Spleen (tissue), 11 donors: ENCODE measurements at regions not wholly inside any gene's neighbourhood (a gene's known extent, or its start where the extent isn't known, plus 50 kb on each side); places are given as distances from the start of the nearest gene placed in this dataset.

Experiments
- DNase-seq: peaks from one replicate; pipeline ENCODE4 v3.0.0-alpha.2; 2020
- H3K27ac ChIP-seq, 8 donors: fragments of 200-600 bp; sonication (generic) in 7 of 8; 1 replicate in 4 of 8; 2 replicates in 4 of 8; pipeline versions ENCODE4 v1.5.0 to v1.8.0; 2016 to 2021; ENCODE audit warnings: inconsistent platforms in 4 of 8, mild to moderate bottlenecking in 4 of 8, moderate library complexity in 1 of 8
- H3K27me3 ChIP-seq, 7 donors: fragments of 200-600 bp; sonication (generic) in 6 of 7; replicated peaks in 1 of 7; 1 replicate in 4 of 7; 2 replicates in 3 of 7; pipeline versions ENCODE4 v1.5.0 to v1.8.0; 2016 to 2021; ENCODE audit warnings: inconsistent platforms in 3 of 7, mild to moderate bottlenecking in 1 of 7
- H3K36me3 ChIP-seq, 6 donors: fragments of 200-600 bp; sonication (generic) in 5 of 6; 1 replicate in 4 of 6; 2 replicates in 2 of 6; pipeline versions ENCODE4 v1.5.0 to v1.8.0; 2016 to 2021; ENCODE audit warnings: inconsistent platforms in 2 of 6
- H3K4me1 ChIP-seq, 6 donors: fragments of 200-600 bp; sonication (generic) in 5 of 6; 1 replicate in 3 of 6; 2 replicates in 3 of 6; pipeline versions ENCODE4 v1.5.0 to v1.8.0; 2016 to 2021; ENCODE audit warnings: inconsistent platforms in 3 of 6
- H3K4me3 ChIP-seq, 8 donors: fragments of 200-600 bp; sonication (generic) in 7 of 8; 1 replicate in 4 of 8; 2 replicates in 4 of 8; pipeline versions ENCODE4 v1.5.0 to v1.8.0; 2016 to 2021; ENCODE audit warnings: inconsistent platforms in 4 of 8, mild to moderate bottlenecking in 4 of 8, moderate library complexity in 2 of 8
- H3K9me3 ChIP-seq, 8 donors: fragments of 200-600 bp; sonication (generic) in 7 of 8; 1 replicate in 4 of 8; 2 replicates in 4 of 8; pipeline versions ENCODE4 v1.5.0 to v1.8.0; 2016 to 2021; ENCODE audit warnings: inconsistent platforms in 4 of 8
- POLR2A ChIP-seq, 3 donors: fragments of 450-650 bp; IDR thresholded peaks; one replicate each; pipeline ENCODE4 v1.5.1; 2017; ENCODE audit warnings: antibody characterized with exemption in 3 of 3, mild to moderate bottlenecking in 1 of 3
- POLR2AphosphoS5 ChIP-seq, 3 donors: sonication (generic); formaldehyde crosslinking; IDR thresholded peaks; one replicate each; pipeline ENCODE4 v1.5.1; 2017; ENCODE audit warnings: antibody characterized with exemption in 3 of 3
- WGBS, 5 donors: extraction: QIAGEN DNeasy Blood & Tissue Kit in 3 of 5; methylation state at CpG; one replicate each; pipeline versions ENCODE4 v1.1.5 to v1.1.7; 2013 to 2018; 5-methylcytosine and 5-hydroxymethylcytosine counted together
- intact Hi-C: fragments of 100-400 bp; cut with DNase I; formaldehyde crosslinking; loops from one replicate; pipeline ENCODE4 v1.15.0; 2023; ENCODE audit warnings: low total_unique reads
- small RNA-seq, 4 donors: library from RNA; depleted of rRNA; stranded (forward); fragments of <200 nt; gene quantifications; one replicate each; pipeline ENCODE3, GENCODE V24; 2016
- TF ChIP-seq, protein P1 (sequence below), 11 experiments: fragments of 200-600 bp in 7 of 11; fragments of 450-650 bp in 4 of 11; sonication (generic) in 4 of 11; IDR thresholded peaks in 8 of 11; conservative IDR thresholded peaks in 3 of 11; 1 replicate in 7 of 11; 2 replicates in 4 of 11; pipeline versions ENCODE4 v1.4.0 to v1.8.0; 2016 to 2021; ENCODE audit warnings: antibody characterized with exemption in 11 of 11, inconsistent platforms in 4 of 11, mild to moderate bottlenecking in 1 of 11
- donor health status: healthy with polysubstance abuse.
- donor health status: DM: no; HTN: no; CAD: no; lungs with moderate emphysema.
- donor health status: DM: no; HTN: no; CAD: no.
- donor health status: Bipolar disorder and iron deficiency.
- donor health status: healthy.
- donor health status: DM: no; HTN: no; CAD: no.
- donor health status: DM: yes; HTN: yes; CAD: no.

DNA sequence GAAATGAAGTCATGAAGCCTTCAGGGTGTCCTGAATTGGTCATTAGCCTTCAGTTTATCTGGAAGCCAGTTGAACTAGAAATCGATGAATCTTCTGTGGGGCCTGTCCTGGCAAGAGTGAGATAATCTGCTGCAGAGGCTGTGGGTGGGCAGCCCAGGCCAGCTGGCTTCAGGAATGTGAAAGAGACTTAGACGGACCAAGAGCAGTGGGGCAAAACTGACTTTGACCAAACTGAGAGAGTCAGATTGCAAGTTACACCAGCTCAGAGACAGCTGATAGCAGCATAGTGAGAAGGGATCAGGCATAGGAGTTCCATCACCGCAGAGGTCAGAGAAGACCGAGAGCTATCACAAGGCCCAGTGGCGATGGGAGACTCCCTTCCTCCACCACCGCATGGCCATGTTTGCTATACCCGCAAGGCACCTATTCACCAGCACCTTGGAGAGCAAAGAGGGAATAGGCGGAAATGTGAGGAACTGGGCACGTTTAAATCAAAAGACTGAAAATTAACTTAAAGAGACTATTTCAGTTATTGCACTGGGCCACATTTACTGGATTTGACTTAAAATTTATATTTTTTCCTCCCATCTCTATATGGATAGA lies 50.0 kb upstream of the GLIS3 start:
- H3K9me3 ChIP-seq: no peaks in the 10 kb centered on the region
- 84 to 94% (median 90%) methylated on average over 9 of the region's 9 CpGs for WGBS, 5 donors
- no peak overlapping the region for H3K27ac ChIP-seq
- DNase-seq: no peak
- TF ChIP-seq POLR2A (IDR thresholded peaks at IDR 0.05) (no peak), POLR2AphosphoS5 (IDR thresholded peaks at IDR 0.05) (no peak)
- TF ChIP-seq, protein P1, sequence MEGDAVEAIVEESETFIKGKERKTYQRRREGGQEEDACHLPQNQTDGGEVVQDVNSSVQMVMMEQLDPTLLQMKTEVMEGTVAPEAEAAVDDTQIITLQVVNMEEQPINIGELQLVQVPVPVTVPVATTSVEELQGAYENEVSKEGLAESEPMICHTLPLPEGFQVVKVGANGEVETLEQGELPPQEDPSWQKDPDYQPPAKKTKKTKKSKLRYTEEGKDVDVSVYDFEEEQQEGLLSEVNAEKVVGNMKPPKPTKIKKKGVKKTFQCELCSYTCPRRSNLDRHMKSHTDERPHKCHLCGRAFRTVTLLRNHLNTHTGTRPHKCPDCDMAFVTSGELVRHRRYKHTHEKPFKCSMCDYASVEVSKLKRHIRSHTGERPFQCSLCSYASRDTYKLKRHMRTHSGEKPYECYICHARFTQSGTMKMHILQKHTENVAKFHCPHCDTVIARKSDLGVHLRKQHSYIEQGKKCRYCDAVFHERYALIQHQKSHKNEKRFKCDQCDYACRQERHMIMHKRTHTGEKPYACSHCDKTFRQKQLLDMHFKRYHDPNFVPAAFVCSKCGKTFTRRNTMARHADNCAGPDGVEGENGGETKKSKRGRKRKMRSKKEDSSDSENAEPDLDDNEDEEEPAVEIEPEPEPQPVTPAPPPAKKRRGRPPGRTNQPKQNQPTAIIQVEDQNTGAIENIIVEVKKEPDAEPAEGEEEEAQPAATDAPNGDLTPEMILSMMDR (IDR thresholded peaks at IDR 0.05 in 8 of 11, conservative IDR thresholded peaks at IDR 0.05 in 3 of 11): no peak
- intact Hi-C loops: no loop called here
- no peaks in the 10 kb centered on the region for H3K36me3 ChIP-seq
- H3K27me3 ChIP-seq: no peaks in the 10 kb centered on the region
- no peak overlapping the region for H3K4me3 ChIP-seq
- H3K4me1 ChIP-seq: no peaks in the 10 kb centered on the region

Small RNA genes lying in the stretch of these regions (small RNA-seq; reads per million reads assigned to genes)
- 0 reads per million in 4 donors for gene RNU6-694P
